ENCODE measurements at regions not wholly inside any gene's neighbourhood (a gene's known extent, or its start where the extent isn't known, plus 50 kb on each side); places are given as distances from the start of the nearest gene placed in this dataset.

- no peak for TF ChIP-seq CTCF (IDR thresholded peaks at IDR 0.05)
- no peak for TF ChIP-seq POLR2A (IDR thresholded peaks at IDR 0.05)
Measured at GRCh38 chr3:48070030-48070429, 53.8 kb upstream of the MAP4 start.

Data from esophagus squamous epithelium (tissue), 4 donors.